ENCODE measurements at regions not wholly inside any gene's neighbourhood (a gene's known extent, or its start where the extent isn't known, plus 50 kb on each side); places are given as distances from the start of the nearest gene placed in this dataset.

GRCh38 chr16:75780669-75781068 is 54.4 kb upstream of the CPHXL start:
- H3K79me2 ChIP-seq (ENCODE audit: low read depth) = no peaks in the 10 kb centered on the region
- H3F3A ChIP-seq (ENCODE audit: insufficient read depth, low read depth) = no peaks in the 10 kb centered on the region
- no peak overlapping the region for H3K4me3 ChIP-seq
- BruUV-seq (replicated peaks) = no TSS peak
- ChIA-PET POLR2A (ENCODE audit: unreplicated experiment) (no interaction called here), CTCF (interaction anchor here (0.6 kb wide), 1 partner anchor 512 kb away, joined by 3 read pairs; no protein-coding TSS in a partner anchor)
- H3K9me2 ChIP-seq (ENCODE audit: insufficient read depth) = peaks cover 4% of the 10 kb centered on the region; the same call in 1 of the 2 replicates
- intact Hi-C loops (cut with micrococcal nuclease; ENCODE audit: unreplicated experiment) = no loop called here
- H3K36me3 ChIP-seq (ENCODE audit: low read depth) = no peaks in the 10 kb centered on the region
- no peak overlapping the region for H3K4me2 ChIP-seq
- no peaks in the 10 kb centered on the region for H4K20me1 ChIP-seq (ENCODE audit: insufficient read depth)
- no peak overlapping the region for H2AFZ ChIP-seq
- no peak overlapping the region for H3K27ac ChIP-seq
- no peak for DNase-seq
- H3K4me1 ChIP-seq (replicated peaks; ENCODE audit: insufficient read depth) = no peaks in the 10 kb centered on the region
- H3K27me3 ChIP-seq (ENCODE audit: insufficient read depth, low read depth) = peaks cover 25% of the 10 kb centered on the region
- H3K9me3 ChIP-seq (ENCODE audit: insufficient read depth, low read depth) = no peaks in the 10 kb centered on the region
- TF ChIP-seq CTCF (conservative IDR thresholded peaks at IDR 0.05) = no peak
- TF ChIP-seq EZH2 (IDR thresholded peaks at IDR 0.05; ENCODE audit: low read depth) = no peak

- Histone ChIP-seq H3K79me2 (ENCODE audit: low read depth) (no peaks in the 10 kb centered on the region), H4K20me1 (ENCODE audit: insufficient read depth) (no peaks in the 10 kb centered on the region), H3K9me2 (ENCODE audit: insufficient read depth) (peaks cover 4% of the 10 kb centered on the region; the same call in 1 of the 2 replicates), H3K27me3 (ENCODE audit: insufficient read depth, low read depth) (peaks cover 25% of the 10 kb centered on the region), H3K9me3 (ENCODE audit: insufficient read depth, low read depth) (no peaks in the 10 kb centered on the region), H2AFZ (no peak overlapping the region), H3K4me3 (no peak overlapping the region), H3F3A (ENCODE audit: insufficient read depth, low read depth) (no peaks in the 10 kb centered on the region), H3K4me1 (replicated peaks; ENCODE audit: insufficient read depth) (no peaks in the 10 kb centered on the region), H3K4me2 (no peak overlapping the region), H3K27ac (no peak overlapping the region), H3K36me3 (ENCODE audit: low read depth) (no peaks in the 10 kb centered on the region)
- CTCF ChIA-PET = no interaction called here
- POLR2A ChIA-PET (ENCODE audit: unreplicated experiment) = no interaction called here
- intact Hi-C loops (cut with micrococcal nuclease; ENCODE audit: unreplicated experiment) = no loop called here
- BruUV-seq (replicated peaks) = no TSS peak
- TF ChIP-seq CTCF (conservative IDR thresholded peaks at IDR 0.05) (no peak), EZH2 (IDR thresholded peaks at IDR 0.05; ENCODE audit: low read depth) (no peak)
- no peak for DNase-seq
Observed at GRCh38 chr16:75781683-75782343, 55.5 kb upstream of the CPHXL start.

GRCh38 chr16:75787440-75787839 is 61.1 kb upstream of the CPHXL start:
- intact Hi-C loops (cut with micrococcal nuclease; ENCODE audit: unreplicated experiment) = loop anchor here (5.0 kb wide), 1 partner anchor 865 kb away; no protein-coding TSS in a partner anchor
- Histone ChIP-seq H3K4me3 (no peak overlapping the region), H3K27ac (no peak overlapping the region), H4K20me1 (ENCODE audit: insufficient read depth) (no peaks in the 10 kb centered on the region), H3K9me3 (ENCODE audit: insufficient read depth, low read depth) (no peaks in the 10 kb centered on the region), H3K4me2 (no peak overlapping the region), H3K9me2 (ENCODE audit: insufficient read depth) (peaks cover 4% of the 10 kb centered on the region; the same call in 1 of the 2 replicates), H3F3A (ENCODE audit: insufficient read depth, low read depth) (no peaks in the 10 kb centered on the region), H3K27me3 (ENCODE audit: insufficient read depth, low read depth) (peaks cover 9% of the 10 kb centered on the region; the same call in 1 of the 2 replicates), H3K4me1 (replicated peaks; ENCODE audit: insufficient read depth) (no peaks in the 10 kb centered on the region), H3K79me2 (ENCODE audit: low read depth) (no peaks in the 10 kb centered on the region), H2AFZ (no peak overlapping the region), H3K36me3 (ENCODE audit: low read depth) (no peaks in the 10 kb centered on the region)
- CTCF ChIA-PET = no interaction called here
- BruUV-seq (replicated peaks) = no TSS peak
- no peak for DNase-seq
- no peak for TF ChIP-seq CTCF (conservative IDR thresholded peaks at IDR 0.05)
- TF ChIP-seq EZH2 (IDR thresholded peaks at IDR 0.05; ENCODE audit: low read depth) = no peak
- POLR2A ChIA-PET (ENCODE audit: unreplicated experiment) = no interaction called here
